ENCODE measurements at regions not wholly inside any gene's neighbourhood (a gene's known extent, or its start where the extent isn't known, plus 50 kb on each side); places are given as distances from the start of the nearest gene placed in this dataset.

DNA sequence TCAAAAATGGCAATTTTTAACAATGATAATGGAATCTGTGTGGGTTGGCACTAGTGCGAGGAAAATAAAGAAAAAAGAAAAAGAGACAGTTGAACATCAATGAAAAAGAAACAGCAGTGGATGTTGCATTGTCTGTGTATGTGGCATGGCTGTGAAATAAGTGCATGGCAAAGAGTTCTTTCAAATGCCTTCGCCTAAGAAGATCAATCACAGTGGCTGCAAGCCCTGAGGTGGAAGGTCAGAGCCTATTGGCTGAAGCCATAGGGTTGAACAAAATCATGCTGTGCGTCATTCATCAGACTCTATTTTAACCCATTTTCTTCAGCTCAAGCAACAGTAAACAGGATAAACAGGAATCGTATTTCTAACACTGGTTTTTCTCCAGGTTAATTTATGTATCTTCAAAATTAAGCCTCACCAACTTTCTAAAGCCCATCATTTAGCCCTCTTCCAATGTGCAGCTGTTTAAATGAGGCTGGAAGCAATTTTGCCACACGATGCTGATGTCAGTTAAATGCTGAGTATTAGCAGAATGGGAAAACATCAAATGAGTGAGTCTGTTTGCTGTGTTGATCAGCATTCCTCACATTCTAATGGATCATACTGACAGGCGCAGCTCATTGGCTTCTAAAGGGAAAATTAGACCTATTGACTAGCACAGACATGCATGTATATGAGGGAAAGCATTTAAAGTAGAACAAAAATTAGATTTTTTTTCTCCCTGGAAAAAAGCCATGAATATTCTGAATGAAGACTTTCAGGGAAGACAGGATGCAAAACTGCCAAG, 955.9 kb upstream of the EYS start:
- no peak for DNase-seq (ENCODE audit: low spot score)
- Histone ChIP-seq H3K36me3 (no peaks in the 10 kb centered on the region), H3K4me1 (replicated peaks) (no peaks in the 10 kb centered on the region), H3K27ac (no peak overlapping the region), H3K9me3 (no peaks in the 10 kb centered on the region), H3K4me3 (no peak overlapping the region), H3K27me3 (replicated peaks; ENCODE audit: insufficient read depth) (no peaks in the 10 kb centered on the region)
- intact Hi-C loops (cut with DNase I): no loop called here
- TF ChIP-seq POLR2AphosphoS5 (IDR thresholded peaks at IDR 0.05) (no peak), POLR2A (IDR thresholded peaks at IDR 0.05) (no peak)
- TF ChIP-seq, protein P1, sequence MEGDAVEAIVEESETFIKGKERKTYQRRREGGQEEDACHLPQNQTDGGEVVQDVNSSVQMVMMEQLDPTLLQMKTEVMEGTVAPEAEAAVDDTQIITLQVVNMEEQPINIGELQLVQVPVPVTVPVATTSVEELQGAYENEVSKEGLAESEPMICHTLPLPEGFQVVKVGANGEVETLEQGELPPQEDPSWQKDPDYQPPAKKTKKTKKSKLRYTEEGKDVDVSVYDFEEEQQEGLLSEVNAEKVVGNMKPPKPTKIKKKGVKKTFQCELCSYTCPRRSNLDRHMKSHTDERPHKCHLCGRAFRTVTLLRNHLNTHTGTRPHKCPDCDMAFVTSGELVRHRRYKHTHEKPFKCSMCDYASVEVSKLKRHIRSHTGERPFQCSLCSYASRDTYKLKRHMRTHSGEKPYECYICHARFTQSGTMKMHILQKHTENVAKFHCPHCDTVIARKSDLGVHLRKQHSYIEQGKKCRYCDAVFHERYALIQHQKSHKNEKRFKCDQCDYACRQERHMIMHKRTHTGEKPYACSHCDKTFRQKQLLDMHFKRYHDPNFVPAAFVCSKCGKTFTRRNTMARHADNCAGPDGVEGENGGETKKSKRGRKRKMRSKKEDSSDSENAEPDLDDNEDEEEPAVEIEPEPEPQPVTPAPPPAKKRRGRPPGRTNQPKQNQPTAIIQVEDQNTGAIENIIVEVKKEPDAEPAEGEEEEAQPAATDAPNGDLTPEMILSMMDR (IDR thresholded peaks at IDR 0.05): no peak
- WGBS: 67% methylated on average over 6 of the region's 6 CpGs

DNA sequence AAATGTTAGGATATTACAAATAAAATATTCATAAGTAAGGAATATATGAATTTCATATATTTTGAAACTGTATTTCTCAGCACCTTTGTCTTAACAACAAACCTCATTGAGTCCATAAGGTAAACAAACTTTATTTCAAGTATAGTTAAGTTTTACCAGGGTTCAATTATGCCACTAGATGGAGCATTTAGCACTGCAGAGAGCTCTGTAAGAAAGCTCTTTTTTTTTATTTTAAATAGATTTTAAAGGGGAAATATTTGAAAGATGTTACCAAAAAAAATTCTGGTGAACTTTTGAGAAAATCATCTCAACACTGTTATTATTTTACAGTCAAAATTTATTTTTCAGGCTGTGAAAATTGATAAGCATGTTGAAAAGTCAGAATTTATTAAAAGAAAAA, 955.2 kb upstream of the EYS start:
- DNase-seq (ENCODE audit: low spot score): no peak
- Histone ChIP-seq H3K36me3 (no peaks in the 10 kb centered on the region), H3K9me3 (no peaks in the 10 kb centered on the region), H3K27me3 (replicated peaks; ENCODE audit: insufficient read depth) (no peaks in the 10 kb centered on the region), H3K4me1 (replicated peaks) (no peaks in the 10 kb centered on the region), H3K4me3 (no peak overlapping the region), H3K27ac (no peak overlapping the region)
- intact Hi-C loops (cut with DNase I): no loop called here
- TF ChIP-seq, protein P1 (IDR thresholded peaks at IDR 0.05): no peak
- no peak for TF ChIP-seq POLR2A (IDR thresholded peaks at IDR 0.05)
- no peak for TF ChIP-seq POLR2AphosphoS5 (IDR thresholded peaks at IDR 0.05)

DNA sequence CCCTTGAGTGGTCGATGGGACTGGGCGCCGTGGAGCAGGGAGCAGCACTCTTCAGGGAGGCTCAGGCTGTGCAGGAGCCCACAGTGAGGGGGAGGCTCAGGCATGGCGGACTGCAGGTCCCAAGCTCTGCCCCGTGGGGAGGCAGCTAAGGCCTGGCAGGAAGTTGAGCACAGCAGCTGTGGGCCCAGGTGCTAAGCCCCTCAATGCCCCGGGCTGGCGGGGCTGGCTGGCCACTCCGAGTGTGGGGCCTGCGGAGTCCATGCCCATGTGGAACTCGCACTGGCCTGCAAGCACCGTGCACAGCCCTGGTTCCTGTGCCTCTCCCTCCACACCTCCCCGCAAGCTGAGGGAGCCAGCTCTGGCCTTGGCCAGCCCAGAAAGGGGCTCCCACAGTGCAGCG, 948.4 kb upstream of the EYS start:
- WGBS: 97% methylated on average over 12 of the region's 13 CpGs
- H3K4me3 ChIP-seq: no peak overlapping the region
- no peaks in the 10 kb centered on the region for H3K9me3 ChIP-seq
- TF ChIP-seq POLR2AphosphoS5 (IDR thresholded peaks at IDR 0.05) (no peak), POLR2A (IDR thresholded peaks at IDR 0.05) (no peak)
- TF ChIP-seq, protein P1 (IDR thresholded peaks at IDR 0.05): no peak
- no peak overlapping the region for H3K27ac ChIP-seq
- no peaks in the 10 kb centered on the region for H3K4me1 ChIP-seq (replicated peaks)
- DNase-seq (ENCODE audit: low spot score): no peak
- H3K36me3 ChIP-seq: no peaks in the 10 kb centered on the region
- intact Hi-C loops (cut with DNase I): no loop called here
- H3K27me3 ChIP-seq (replicated peaks; ENCODE audit: insufficient read depth): no peaks in the 10 kb centered on the region

DNA sequence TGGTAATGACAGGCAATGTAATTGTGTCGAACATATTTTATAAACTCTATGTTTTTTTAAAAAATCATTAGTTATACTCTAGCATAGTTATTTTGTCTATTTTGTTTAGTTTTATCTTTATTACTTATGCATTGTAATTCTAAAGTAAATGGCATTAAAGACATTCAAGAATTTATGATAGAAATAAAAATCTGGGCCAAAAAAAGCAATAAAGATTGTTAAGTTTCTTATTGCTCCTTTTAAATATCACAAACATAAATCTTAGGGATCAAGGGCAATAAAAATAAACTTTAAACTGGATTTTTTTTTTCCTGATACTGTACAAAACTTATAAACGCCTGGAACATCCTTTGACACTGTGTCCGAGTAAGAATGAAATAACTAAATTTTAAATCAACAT, 931.5 kb upstream of the EYS start:
- no peaks in the 10 kb centered on the region for H3K27me3 ChIP-seq (replicated peaks; ENCODE audit: insufficient read depth)
- intact Hi-C loops (cut with DNase I): no loop called here
- H3K36me3 ChIP-seq: no peaks in the 10 kb centered on the region
- H3K4me1 ChIP-seq (replicated peaks): no peaks in the 10 kb centered on the region
- H3K4me3 ChIP-seq: no peak overlapping the region
- H3K27ac ChIP-seq: no peak overlapping the region
- no peak for DNase-seq (ENCODE audit: low spot score)
- H3K9me3 ChIP-seq: no peaks in the 10 kb centered on the region
- no peak for TF ChIP-seq POLR2AphosphoS5 (IDR thresholded peaks at IDR 0.05)
- no peak for TF ChIP-seq POLR2A (IDR thresholded peaks at IDR 0.05)
- TF ChIP-seq, protein P1 (IDR thresholded peaks at IDR 0.05): no peak
- WGBS: 12% methylated on average over 3 of the region's 3 CpGs

DNA sequence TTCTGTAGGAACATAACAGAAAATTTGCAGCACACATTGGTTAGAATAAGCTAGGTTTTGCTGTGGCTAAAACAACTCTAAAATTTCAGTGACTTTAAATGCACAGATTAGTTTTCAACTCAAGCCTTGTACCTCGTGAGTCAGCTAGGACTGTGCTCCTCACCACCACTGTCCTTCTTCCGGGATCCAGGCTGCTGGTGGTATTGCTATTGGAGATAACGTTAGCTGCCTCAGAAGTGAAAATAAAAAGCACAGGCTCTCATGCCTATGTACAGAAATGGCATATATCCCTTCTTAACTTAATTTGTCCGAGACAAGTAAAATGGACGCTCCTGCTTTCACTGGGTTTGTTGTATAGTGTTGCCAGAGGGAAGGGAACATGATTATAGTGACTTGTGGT, 931.1 kb upstream of the EYS start:
- Histone ChIP-seq H3K27ac (no peak overlapping the region), H3K9me3 (no peaks in the 10 kb centered on the region), H3K27me3 (replicated peaks; ENCODE audit: insufficient read depth) (no peaks in the 10 kb centered on the region), H3K4me1 (replicated peaks) (no peaks in the 10 kb centered on the region), H3K4me3 (no peak overlapping the region), H3K36me3 (no peaks in the 10 kb centered on the region)
- no peak for DNase-seq (ENCODE audit: low spot score)
- 34% methylated on average over 5 of the region's 5 CpGs for WGBS
- intact Hi-C loops (cut with DNase I): no loop called here
- TF ChIP-seq POLR2AphosphoS5 (IDR thresholded peaks at IDR 0.05): no peak
- TF ChIP-seq POLR2A (IDR thresholded peaks at IDR 0.05): no peak
- TF ChIP-seq, protein P1 (IDR thresholded peaks at IDR 0.05): no peak

All from prostate gland (tissue), 2 donors.